Ectodermal cell (in vitro differentiated cells): ENCODE measurements at regions not wholly inside any gene's neighbourhood (a gene's known extent, or its start where the extent isn't known, plus 50 kb on each side); places are given as distances from the start of the nearest gene placed in this dataset.
A peak's percentile ranks its signal among the peaks of the same experiment; 100 is the strongest.

Source experiments
- H3K27ac ChIP-seq: 2 replicates; pipeline ENCODE4 v1.7.0; 2013; ENCODE audit warnings: mild to moderate bottlenecking, low read depth, low read length; ENCODE audit not compliant: insufficient read depth, poor library complexity, severe bottlenecking
- H3K27me3 ChIP-seq: 2 replicates; pipeline ENCODE4 v1.7.0; 2013; ENCODE audit warnings: mild to moderate bottlenecking, low read length; ENCODE audit not compliant: insufficient read depth, control insufficient read depth, poor library complexity, severe bottlenecking
- H3K36me3 ChIP-seq: one replicate; pipeline ENCODE4 v1.7.0; 2013; ENCODE audit warnings: low read length; ENCODE audit not compliant: control insufficient read depth, insufficient read depth
- H3K4me1 ChIP-seq: one replicate; pipeline ENCODE4 v1.7.0; 2013; ENCODE audit warnings: low read length; ENCODE audit not compliant: control insufficient read depth, insufficient read depth
- H3K4me3 ChIP-seq: 2 replicates; pipeline ENCODE4 v1.7.0; 2013; ENCODE audit warnings: low read depth, low read length, control low read depth; ENCODE audit not compliant: insufficient read depth
- H3K9me3 ChIP-seq: 2 replicates; pipeline ENCODE4 v1.7.0; 2013; ENCODE audit warnings: mild to moderate bottlenecking, low read length, moderate library complexity; ENCODE audit not compliant: control insufficient read depth
- WGBS, 2 experiments: methylation state at CpG; one replicate each; pipeline ENCODE4 v1.1.7; 2013; ENCODE audit warnings: missing lambda C conversion rate in 2 of 2; 5-methylcytosine and 5-hydroxymethylcytosine counted together

DNA sequence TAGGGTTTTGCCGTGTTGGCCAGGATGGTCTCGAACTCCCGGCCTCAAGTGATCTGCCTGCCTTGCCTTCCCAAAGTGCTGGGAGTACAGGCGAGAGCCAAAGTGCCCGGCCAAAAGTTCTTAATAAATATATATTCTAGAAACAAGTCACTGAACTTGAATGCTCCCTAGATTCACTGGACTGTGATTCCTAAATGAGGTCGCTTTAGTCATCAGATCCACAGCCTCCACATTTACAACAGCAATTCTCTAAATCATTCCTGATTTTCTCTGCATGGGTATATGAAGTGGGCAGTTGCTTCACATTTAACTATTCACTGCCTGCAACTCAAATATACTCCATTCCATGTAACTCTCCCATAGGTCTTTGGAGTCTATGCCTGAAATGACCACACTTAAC is 813.0 kb downstream of the GALC start:
- no peaks in the 10 kb centered on the region for H3K27me3 ChIP-seq
- H3K36me3 ChIP-seq = no peaks in the 10 kb centered on the region
- H3K27ac ChIP-seq = no peak overlapping the region
- H3K4me3 ChIP-seq = no peak overlapping the region
- 92% methylated on average over 5 to 6 of the region's 6 CpGs for WGBS, 2 experiments
- no peaks in the 10 kb centered on the region for H3K4me1 ChIP-seq
- no peaks in the 10 kb centered on the region for H3K9me3 ChIP-seq

DNA sequence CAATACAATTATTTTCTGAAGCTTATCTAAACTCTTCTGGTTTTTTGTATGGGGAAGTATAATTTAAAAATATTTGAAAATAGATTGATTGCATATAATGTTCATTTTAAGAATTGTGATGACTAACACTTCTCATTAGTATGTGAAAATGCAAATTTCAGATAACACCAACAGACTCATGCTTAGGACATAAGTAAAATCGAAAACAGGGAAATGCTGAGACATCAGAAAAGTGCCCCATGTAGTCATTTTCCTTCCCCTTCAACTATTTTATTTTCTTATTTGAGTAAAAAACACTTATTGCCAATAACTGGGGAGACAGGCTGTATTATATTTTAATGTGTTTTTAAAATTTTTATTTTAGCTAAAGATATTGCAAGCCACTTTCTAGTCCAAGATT is 814.7 kb downstream of the GALC start:
- H3K27me3 ChIP-seq = no peaks in the 10 kb centered on the region
- no peak overlapping the region for H3K27ac ChIP-seq
- no peaks in the 10 kb centered on the region for H3K9me3 ChIP-seq
- H3K4me1 ChIP-seq = no peaks in the 10 kb centered on the region
- 92% methylated on average over 1 of the region's 1 CpG; no CpG with 5 or more reads in 1 of the 2 experiments for WGBS, 2 experiments
- H3K4me3 ChIP-seq = no peak overlapping the region
- H3K36me3 ChIP-seq = no peaks in the 10 kb centered on the region

DNA sequence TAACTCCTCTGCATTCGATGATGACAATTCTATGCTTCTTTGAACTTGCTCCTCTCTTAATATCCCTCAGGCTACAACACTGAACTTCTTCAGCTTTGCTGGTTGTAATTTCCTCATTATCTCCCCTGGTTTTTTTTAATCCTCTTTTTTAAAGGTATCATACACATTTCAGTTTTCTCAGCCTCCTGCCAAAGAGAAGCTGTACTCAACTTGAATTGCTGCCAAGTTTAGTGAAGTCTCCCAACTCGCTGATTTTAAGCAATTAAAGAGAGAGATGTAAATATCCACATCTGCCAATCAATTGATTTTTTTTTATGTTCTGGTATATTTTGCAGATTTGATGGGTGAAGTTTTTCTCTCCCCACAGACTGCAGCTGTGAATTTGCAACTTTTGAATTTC is 817.8 kb downstream of the GALC start:
- Histone ChIP-seq H3K27ac (no peak overlapping the region), H3K27me3 (no peaks in the 10 kb centered on the region), H3K9me3 (no peaks in the 10 kb centered on the region), H3K4me1 (no peaks in the 10 kb centered on the region), H3K36me3 (no peaks in the 10 kb centered on the region), H3K4me3 (no peak overlapping the region)
- WGBS, 2 experiments = 89 to 94% methylated on average over 2 of the region's 2 CpGs

DNA sequence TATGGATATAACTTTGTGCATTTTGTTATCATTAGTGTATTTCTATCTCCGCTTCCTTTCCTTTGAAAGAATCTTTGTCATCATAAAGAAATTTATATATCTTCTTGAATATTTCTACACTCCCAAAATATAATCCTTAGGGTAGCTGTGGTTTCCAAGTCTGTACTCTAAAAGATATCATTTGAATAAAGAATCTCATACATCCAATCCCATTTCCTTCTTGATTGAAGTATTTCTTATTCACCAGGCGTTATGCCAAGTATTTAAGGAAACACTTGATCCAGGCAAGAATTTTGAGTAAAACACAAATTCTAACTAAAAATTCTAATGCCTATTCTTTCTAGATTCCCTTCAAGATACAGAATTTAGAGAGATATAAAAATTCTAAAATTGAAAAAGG is 821.8 kb downstream of the GALC start:
- Histone ChIP-seq H3K27ac (no peak overlapping the region), H3K9me3 (no peaks in the 10 kb centered on the region), H3K36me3 (no peaks in the 10 kb centered on the region), H3K4me1 (no peaks in the 10 kb centered on the region), H3K4me3 (no peak overlapping the region), H3K27me3 (no peaks in the 10 kb centered on the region)
- WGBS, 2 experiments = 100% methylated on average over 1 to 2 of the region's 2 CpGs

DNA sequence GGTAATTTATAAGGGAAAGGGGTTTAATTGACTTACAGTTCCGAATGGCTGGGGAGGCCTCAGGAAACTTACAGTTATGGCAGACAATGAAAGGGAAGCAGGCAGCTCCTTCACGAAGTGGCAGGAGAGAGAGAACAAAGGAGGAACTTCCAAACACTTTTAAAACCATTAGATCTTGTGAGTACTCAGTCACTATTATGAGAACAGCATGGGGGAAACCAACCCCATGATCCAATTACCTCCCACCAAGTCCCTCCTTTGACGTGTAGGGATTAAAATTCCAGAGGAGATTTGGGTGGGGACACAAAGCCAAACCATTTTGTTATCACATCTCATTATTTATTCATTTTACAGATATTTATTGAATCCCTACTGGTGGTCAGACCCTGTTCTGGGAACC is 822.8 kb downstream of the GALC start:
- WGBS, 2 experiments = 13 to 19% methylated on average over 3 of the region's 3 CpGs
- Histone ChIP-seq H3K27ac (peak overlapping the region; percentile 41), H3K9me3 (no peaks in the 10 kb centered on the region), H3K4me1 (no peaks in the 10 kb centered on the region), H3K27me3 (no peaks in the 10 kb centered on the region), H3K4me3 (no peak overlapping the region), H3K36me3 (no peaks in the 10 kb centered on the region)

DNA sequence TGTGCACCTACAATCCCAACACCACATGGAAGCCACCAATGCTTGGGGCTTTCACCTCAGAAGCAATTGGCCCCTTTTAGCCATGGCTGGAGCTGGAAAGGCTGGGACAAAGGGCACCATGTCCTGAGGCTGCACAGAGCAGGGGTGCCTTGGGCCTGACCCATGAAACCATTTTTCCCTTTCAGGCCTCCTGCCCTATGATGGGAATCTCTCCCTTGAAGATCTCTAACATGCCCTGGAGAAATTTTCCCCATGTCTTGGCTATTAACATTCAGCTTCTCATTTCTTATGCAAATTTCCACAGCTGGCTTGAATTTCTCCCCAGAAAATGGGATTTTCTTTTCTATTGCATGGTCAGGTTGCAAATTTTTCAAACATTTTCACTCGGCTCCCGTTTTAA is 823.6 kb downstream of the GALC start:
- H3K4me3 ChIP-seq = no peak overlapping the region
- no peaks in the 10 kb centered on the region for H3K36me3 ChIP-seq
- no peaks in the 10 kb centered on the region for H3K9me3 ChIP-seq
- H3K27me3 ChIP-seq = no peaks in the 10 kb centered on the region
- no peaks in the 10 kb centered on the region for H3K4me1 ChIP-seq
- H3K27ac ChIP-seq = no peak overlapping the region
- 76 to 87% methylated on average over 2 of the region's 2 CpGs for WGBS, 2 experiments

DNA sequence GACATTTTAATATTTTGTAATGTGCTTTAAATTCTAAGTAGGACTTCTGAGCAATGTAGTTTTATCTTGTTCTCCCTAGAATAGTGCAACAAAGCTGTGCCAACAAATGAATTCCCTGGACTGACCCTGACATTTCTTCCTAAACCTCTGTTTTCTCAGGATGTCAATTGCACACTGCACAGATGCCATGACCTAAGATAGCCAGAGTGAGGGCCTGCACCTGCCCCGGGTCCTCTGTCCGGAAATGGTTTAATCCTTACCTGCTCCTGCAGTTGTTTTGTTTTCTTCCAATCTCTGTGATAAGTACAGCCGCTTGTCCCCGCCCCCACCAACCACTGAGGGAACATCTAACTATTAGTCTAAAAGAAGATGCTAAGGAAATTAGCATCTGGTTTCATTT is 831.5 kb downstream of the GALC start:
- Histone ChIP-seq H3K4me3 (no peak overlapping the region), H3K27ac (no peak overlapping the region), H3K27me3 (no peaks in the 10 kb centered on the region), H3K36me3 (no peaks in the 10 kb centered on the region), H3K4me1 (no peaks in the 10 kb centered on the region), H3K9me3 (no peaks in the 10 kb centered on the region)
- 64 to 68% methylated on average over 4 of the region's 4 CpGs for WGBS, 2 experiments

DNA sequence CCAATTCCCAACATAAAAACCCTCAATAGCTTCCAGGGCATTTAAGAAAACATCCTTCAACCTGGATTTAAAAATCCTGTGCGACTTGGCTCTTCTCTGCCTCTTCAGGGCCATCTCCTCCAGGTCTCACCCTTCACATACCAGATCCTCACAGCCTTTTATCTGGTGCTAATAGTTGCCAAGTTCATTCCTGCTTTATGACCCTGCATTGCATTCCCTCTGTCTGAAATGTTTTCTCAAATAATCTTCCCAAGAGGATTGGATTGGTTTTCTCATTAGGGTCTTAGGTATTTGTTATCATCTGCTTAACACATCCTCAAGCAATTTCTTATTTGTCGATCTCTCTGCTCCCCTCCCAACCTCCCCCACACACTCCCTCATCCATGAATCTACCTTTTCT is 832.0 kb downstream of the GALC start:
- Histone ChIP-seq H3K27ac (no peak overlapping the region), H3K4me1 (no peaks in the 10 kb centered on the region), H3K36me3 (no peaks in the 10 kb centered on the region), H3K9me3 (no peaks in the 10 kb centered on the region), H3K4me3 (no peak overlapping the region), H3K27me3 (no peaks in the 10 kb centered on the region)
- 45 to 47% methylated on average over 2 of the region's 2 CpGs for WGBS, 2 experiments

DNA sequence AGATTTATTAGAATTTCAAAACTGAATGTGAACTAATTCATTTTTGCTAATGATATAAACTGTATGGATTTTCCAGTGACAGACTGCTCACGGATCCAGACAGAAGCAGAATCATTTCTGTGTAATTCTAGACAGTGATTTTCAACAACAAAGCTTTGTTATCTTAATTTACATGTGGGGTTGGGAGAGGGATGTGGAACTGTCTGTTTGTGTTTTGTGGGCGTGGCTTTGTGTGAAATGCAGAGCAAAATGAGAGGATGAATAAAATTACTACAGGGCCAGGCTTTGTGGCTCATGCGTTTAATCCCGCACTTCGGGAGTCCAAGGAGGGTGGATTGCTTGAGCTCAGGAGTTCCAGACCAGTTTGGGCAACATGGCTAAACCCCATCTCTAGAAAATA is 834.7 kb downstream of the GALC start:
- no peak overlapping the region for H3K4me3 ChIP-seq
- H3K36me3 ChIP-seq = no peaks in the 10 kb centered on the region
- H3K4me1 ChIP-seq = no peaks in the 10 kb centered on the region
- H3K27ac ChIP-seq = no peak overlapping the region
- H3K9me3 ChIP-seq = no peaks in the 10 kb centered on the region
- 94 to 97% methylated on average over 4 of the region's 5 CpGs for WGBS, 2 experiments
- peaks cover 6% of the 10 kb centered on the region for H3K27me3 ChIP-seq

DNA sequence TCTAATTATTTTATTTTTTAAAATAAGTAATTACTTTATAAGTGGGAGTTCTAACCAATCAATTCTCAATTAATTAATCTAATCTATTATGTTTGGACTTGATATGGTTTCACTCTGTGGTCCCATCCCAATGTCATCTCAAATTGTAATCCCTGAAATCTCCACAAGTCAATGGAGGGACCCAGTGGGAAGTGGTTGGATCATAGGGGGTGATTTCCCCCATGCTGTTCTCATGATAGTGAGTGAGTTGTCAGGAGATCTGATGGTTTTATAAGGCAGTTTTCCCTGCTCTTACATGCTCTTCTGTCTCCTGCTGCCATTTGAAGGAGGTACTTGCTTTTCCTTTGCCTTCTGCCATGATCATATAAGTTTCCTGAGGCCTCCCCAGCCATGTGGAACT is 836.1 kb downstream of the GALC start:
- no peak overlapping the region for H3K4me3 ChIP-seq
- no peak overlapping the region for H3K27ac ChIP-seq
- peaks cover 3% of the 10 kb centered on the region for H3K4me1 ChIP-seq
- no peaks in the 10 kb centered on the region for H3K36me3 ChIP-seq
- H3K27me3 ChIP-seq = peaks cover 15% of the 10 kb centered on the region
- H3K9me3 ChIP-seq = no peaks in the 10 kb centered on the region

DNA sequence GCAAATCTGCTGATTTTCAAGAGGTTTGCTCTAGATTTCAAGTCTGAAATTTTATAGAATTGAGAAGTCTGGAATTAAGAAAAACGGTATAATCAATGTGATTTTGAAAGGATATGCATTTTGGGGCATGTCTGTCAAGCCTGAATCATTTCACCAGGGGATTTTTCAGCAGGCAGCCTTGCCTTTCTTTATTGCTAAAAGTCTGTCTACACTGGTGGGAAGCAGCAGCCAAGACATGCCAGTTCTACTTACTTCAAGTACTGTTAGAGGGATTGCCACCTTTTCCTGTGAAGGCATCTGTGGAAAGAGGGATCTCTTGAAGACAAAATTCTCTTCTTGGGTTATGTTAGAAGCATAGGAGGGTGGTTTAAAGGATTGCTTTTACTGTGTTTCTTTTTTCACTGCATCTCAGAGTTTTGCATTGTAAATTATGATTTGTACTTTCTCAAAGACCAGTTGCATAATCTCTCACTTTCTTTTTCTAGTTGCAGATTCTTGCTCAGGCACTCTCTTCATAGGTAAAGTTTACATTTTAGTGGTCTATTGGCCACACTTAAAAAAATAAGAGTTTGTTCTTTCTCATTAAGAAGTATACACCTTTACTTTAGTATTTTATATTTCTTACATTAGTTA is 837.0 kb downstream of the GALC start:
- no peak overlapping the region for H3K27ac ChIP-seq
- peaks cover 22% of the 10 kb centered on the region for H3K27me3 ChIP-seq
- no peaks in the 10 kb centered on the region for H3K36me3 ChIP-seq
- H3K4me1 ChIP-seq = peaks cover 3% of the 10 kb centered on the region
- no peak overlapping the region for H3K4me3 ChIP-seq
- WGBS, 2 experiments = 56 to 57% methylated on average over 1 of the region's 1 CpG
- H3K9me3 ChIP-seq = no peaks in the 10 kb centered on the region
